Loucy (cell line): ENCODE measurements at regions not wholly inside any gene's neighbourhood (a gene's known extent, or its start where the extent isn't known, plus 50 kb on each side); places are given as distances from the start of the nearest gene placed in this dataset.
A peak's percentile ranks its signal among the peaks of the same experiment; 100 is the strongest.
"Not testable (repeated sequence)": the region's sequence is repeated elsewhere in the genome, so short reads cannot be mapped to it uniquely, and the experiment has no call there.

Experiments used
- H2AFZ ChIP-seq: fragments of 200-600 bp; sonication (generic); 2 replicates; pipeline ENCODE4 v1.6.0; 2016; ENCODE audit warnings: antibody characterized with exemption, mild to moderate bottlenecking, low read length, moderate library complexity
- H3F3A ChIP-seq: fragments of 200-600 bp; 2 replicates; pipeline ENCODE4 v1.6.0; 2016; ENCODE audit warnings: antibody characterized with exemption, low read depth, mild to moderate bottlenecking
- H3K27me3 ChIP-seq: fragments of 200-600 bp; sonication (generic); 2 replicates; pipeline ENCODE4 v1.6.1; 2014; ENCODE audit warnings: low read length, mild to moderate bottlenecking; ENCODE audit not compliant: insufficient read depth, poor library complexity, severe bottlenecking
- H3K36me3 ChIP-seq: fragments of 200-600 bp; sonication (generic); 2 replicates; pipeline ENCODE4 v1.6.1; 2016; ENCODE audit warnings: low read length; ENCODE audit not compliant: insufficient read depth
- H3K4me1 ChIP-seq: fragments of 200-600 bp; sonication (generic); 2 replicates; pipeline ENCODE4 v1.5.1; 2014; ENCODE audit warnings: low read length, mild to moderate bottlenecking; ENCODE audit not compliant: insufficient read depth, poor library complexity, severe bottlenecking
- H3K4me2 ChIP-seq: fragments of 200-600 bp; sonication (generic); 2 replicates; pipeline ENCODE4 v1.6.0; 2014; ENCODE audit warnings: antibody characterized with exemption, low read length, low read depth, mild to moderate bottlenecking; ENCODE audit not compliant: poor library complexity, severe bottlenecking
- H3K4me3 ChIP-seq: fragments of 200-600 bp; sonication (generic); 2 replicates; pipeline ENCODE4 v1.5.1; 2014; ENCODE audit warnings: low read length, mild to moderate bottlenecking, mixed read lengths; ENCODE audit not compliant: poor library complexity, severe bottlenecking
- H3K79me2 ChIP-seq: fragments of 200-600 bp; sonication (generic); 2 replicates; pipeline ENCODE4 v1.6.1; 2014; ENCODE audit warnings: low read length; ENCODE audit not compliant: insufficient read depth
- H3K9ac ChIP-seq: fragments of 200-600 bp; sonication (generic); 2 replicates; pipeline ENCODE4 v1.6.0; 2014; ENCODE audit warnings: mild to moderate bottlenecking, low read depth, low read length, moderate library complexity; ENCODE audit not compliant: poor library complexity, severe bottlenecking
- H3K9me2 ChIP-seq: fragments of 200-600 bp; sonication (generic); replicated peaks from 2 replicates; pipeline ENCODE4 v1.6.1; 2016; ENCODE audit warnings: low read depth, low read length, mixed read lengths
- H3K9me3 ChIP-seq: fragments of 200-600 bp; sonication (generic); 2 replicates; pipeline ENCODE4 v1.6.1; 2014; ENCODE audit warnings: mild to moderate bottlenecking, antibody characterized with exemption, low read length, low read depth; ENCODE audit not compliant: insufficient read depth
- H4K20me1 ChIP-seq: fragments of 200-600 bp; sonication (generic); 2 replicates; pipeline ENCODE4 v1.6.0; 2014; ENCODE audit warnings: antibody characterized with exemption, low read length, mild to moderate bottlenecking; ENCODE audit not compliant: insufficient read depth, poor library complexity, severe bottlenecking
- EZH2phosphoT487 ChIP-seq: fragments of 200-600 bp; IDR thresholded peaks from 2 replicates; pipeline ENCODE4 v1.6.1; 2018; ENCODE audit warnings: antibody characterized with exemption, mild to moderate bottlenecking, moderate library complexity, borderline replicate concordance
- TF ChIP-seq, protein P1 (sequence below): fragments of 200-600 bp; sonication (generic); conservative IDR thresholded peaks from 2 replicates; pipeline ENCODE4 v1.5.1; 2014; ENCODE audit warnings: mild to moderate bottlenecking, antibody characterized with exemption, low read length

DNA sequence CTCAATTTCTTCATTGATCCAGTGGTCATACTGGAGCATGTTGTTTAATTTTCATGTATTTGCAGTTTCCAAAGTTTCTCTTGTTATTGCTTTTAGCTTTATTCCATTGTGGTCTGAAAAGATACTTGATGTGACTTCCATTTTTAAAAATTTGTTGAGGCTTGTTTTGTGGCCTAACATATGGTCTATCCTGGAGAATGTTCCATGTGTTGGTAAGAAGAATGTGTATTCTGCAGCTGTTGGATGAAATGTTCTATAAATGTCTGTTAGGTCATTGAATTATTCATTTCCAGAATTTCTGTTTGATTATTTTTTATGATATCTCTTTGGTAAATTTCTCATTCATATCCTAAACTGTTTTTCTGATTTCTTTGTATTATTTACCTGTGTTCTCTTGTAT, 139.8 kb upstream of the THUMPD2 start:
- no peaks in the 10 kb centered on the region for H3K79me2 ChIP-seq
- no peaks in the 10 kb centered on the region for H3K9me3 ChIP-seq
- H3K9me2 ChIP-seq = no peaks in the 10 kb centered on the region
- peaks cover 27% of the 10 kb centered on the region for H3K4me1 ChIP-seq
- no peaks in the 10 kb centered on the region for H3K27me3 ChIP-seq
- no peaks in the 10 kb centered on the region for H4K20me1 ChIP-seq
- no peaks in the 10 kb centered on the region for H3K36me3 ChIP-seq
- H2AFZ ChIP-seq = no peak overlapping the region
- no peak overlapping the region for H3K9ac ChIP-seq
- no peak overlapping the region for H3K4me3 ChIP-seq
- no peak for TF ChIP-seq EZH2phosphoT487
- TF ChIP-seq, protein P1, sequence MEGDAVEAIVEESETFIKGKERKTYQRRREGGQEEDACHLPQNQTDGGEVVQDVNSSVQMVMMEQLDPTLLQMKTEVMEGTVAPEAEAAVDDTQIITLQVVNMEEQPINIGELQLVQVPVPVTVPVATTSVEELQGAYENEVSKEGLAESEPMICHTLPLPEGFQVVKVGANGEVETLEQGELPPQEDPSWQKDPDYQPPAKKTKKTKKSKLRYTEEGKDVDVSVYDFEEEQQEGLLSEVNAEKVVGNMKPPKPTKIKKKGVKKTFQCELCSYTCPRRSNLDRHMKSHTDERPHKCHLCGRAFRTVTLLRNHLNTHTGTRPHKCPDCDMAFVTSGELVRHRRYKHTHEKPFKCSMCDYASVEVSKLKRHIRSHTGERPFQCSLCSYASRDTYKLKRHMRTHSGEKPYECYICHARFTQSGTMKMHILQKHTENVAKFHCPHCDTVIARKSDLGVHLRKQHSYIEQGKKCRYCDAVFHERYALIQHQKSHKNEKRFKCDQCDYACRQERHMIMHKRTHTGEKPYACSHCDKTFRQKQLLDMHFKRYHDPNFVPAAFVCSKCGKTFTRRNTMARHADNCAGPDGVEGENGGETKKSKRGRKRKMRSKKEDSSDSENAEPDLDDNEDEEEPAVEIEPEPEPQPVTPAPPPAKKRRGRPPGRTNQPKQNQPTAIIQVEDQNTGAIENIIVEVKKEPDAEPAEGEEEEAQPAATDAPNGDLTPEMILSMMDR = no peak
- H3K4me2 ChIP-seq = no peak overlapping the region
- no peaks in the 10 kb centered on the region for H3F3A ChIP-seq

DNA sequence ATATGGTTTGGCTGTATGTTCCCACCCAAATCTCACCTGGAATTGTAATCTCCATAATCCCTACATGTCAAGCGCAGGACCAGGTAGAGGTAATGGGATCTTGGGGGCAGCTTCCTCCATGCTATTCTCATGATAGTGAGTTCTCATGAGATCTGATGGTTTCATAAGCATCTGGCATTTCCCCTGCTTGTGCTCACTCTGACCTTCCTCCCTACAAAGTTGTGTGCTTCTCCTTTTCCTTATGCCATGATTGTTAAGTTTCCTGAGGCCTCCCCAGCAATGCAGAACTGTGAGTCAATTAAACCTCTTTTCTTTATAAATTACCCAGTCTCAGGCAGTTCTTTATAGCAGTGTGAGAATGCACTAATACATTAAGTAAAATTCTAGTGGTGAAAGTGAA, 138.3 kb upstream of the THUMPD2 start:
- H2AFZ ChIP-seq = not testable (repeated sequence)

DNA sequence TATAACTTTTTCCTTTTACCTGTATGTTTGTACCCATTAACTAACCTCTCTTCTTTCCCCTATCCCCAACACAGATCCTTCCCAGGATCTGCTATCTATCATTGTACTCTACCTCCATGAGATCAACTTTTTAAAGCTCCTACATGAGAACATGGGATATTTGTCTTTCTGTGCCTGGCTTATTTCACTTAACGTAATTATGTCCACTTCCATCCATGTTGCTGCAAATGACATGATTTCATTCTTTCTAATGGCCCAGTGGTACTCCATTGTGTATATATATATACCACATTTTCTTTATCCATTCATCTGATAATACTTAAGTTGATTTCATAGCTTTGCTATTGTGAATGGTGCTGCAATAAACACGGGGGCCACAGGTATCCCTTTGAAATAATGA, 135.9 kb upstream of the THUMPD2 start:
- H3K9me2 ChIP-seq = no peaks in the 10 kb centered on the region
- no peaks in the 10 kb centered on the region for H3K27me3 ChIP-seq
- H3F3A ChIP-seq = no peaks in the 10 kb centered on the region
- H3K9ac ChIP-seq = no peak overlapping the region
- H3K4me3 ChIP-seq = no peak overlapping the region
- no peak overlapping the region for H3K4me2 ChIP-seq
- H3K9me3 ChIP-seq = no peaks in the 10 kb centered on the region
- TF ChIP-seq EZH2phosphoT487 = no peak
- TF ChIP-seq, protein P1 = no peak
- no peaks in the 10 kb centered on the region for H3K79me2 ChIP-seq
- H3K36me3 ChIP-seq = no peaks in the 10 kb centered on the region
- H2AFZ ChIP-seq = no peak overlapping the region
- H4K20me1 ChIP-seq = no peaks in the 10 kb centered on the region
- peaks cover 17% of the 10 kb centered on the region for H3K4me1 ChIP-seq

More for the DNA sequence above, 138.3 kb upstream of the THUMPD2 start:
- H3K79me2 ChIP-seq, H4K20me1 ChIP-seq, H3F3A ChIP-seq, H3K36me3 ChIP-seq, H3K9me3 ChIP-seq, H3K4me3 ChIP-seq, H3K4me2 ChIP-seq, H3K27me3 ChIP-seq, H3K9ac ChIP-seq, H3K9me2 ChIP-seq: not testable (repeated sequence)
- H3K4me1 ChIP-seq = peaks cover 30% of the 10 kb centered on the region

DNA sequence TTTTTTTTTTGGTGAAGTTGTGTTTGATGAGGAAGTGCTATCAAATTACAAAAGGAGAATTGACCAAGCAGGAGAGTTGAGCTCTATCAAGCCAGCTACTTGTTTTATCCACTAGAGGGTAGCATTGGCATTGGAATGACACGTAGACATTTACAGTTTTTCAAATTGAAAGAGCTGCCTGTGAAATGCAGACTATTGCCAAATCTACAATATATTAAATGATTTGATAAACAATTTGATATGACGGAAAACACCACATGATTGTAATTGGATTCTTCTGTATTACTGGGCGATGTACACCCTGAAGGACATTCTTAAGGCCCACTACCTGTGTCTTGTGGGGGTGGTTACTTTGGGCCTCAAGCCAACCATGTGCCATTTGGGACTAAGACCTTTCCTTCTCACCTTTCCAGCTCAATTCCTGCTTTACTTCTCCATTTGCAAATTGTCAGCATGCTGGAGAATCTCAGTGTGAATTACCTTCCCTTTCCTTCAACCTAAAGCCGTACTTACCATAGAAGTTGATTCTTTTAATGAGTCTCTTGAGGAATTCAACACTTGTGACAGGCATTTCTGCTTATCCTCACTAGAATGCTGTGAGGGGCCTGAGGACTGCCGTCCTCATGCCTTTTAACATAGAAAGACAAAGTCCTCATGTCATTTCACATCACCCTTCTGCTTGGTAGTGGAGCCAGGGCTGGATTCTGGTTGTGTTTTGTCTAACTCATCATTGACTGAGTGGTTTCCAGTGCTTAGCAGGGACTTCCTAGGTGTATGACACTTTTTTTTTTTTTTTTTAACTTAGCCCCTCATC, 134.8 kb upstream of the THUMPD2 start:
- Histone ChIP-seq H2AFZ (peak overlapping the region; percentile 54; the same call in 1 of the 2 replicates), H3K4me2 (no peak overlapping the region), H3K36me3 (no peaks in the 10 kb centered on the region), H3K9me2 (no peaks in the 10 kb centered on the region), H4K20me1 (no peaks in the 10 kb centered on the region), H3K4me1 (peaks cover 7% of the 10 kb centered on the region), H3F3A (no peaks in the 10 kb centered on the region), H3K9ac (no peak overlapping the region), H3K27me3 (no peaks in the 10 kb centered on the region), H3K9me3 (no peaks in the 10 kb centered on the region), H3K4me3 (no peak overlapping the region), H3K79me2 (no peaks in the 10 kb centered on the region)
- TF ChIP-seq EZH2phosphoT487 = no peak
- TF ChIP-seq, protein P1 = peak; percentile 90
